Neural crest cell (in vitro differentiated cells): ENCODE measurements at regions not wholly inside any gene's neighbourhood (a gene's known extent, or its start where the extent isn't known, plus 50 kb on each side); places are given as distances from the start of the nearest gene placed in this dataset.
"Not testable (repeated sequence)": the region's sequence is repeated elsewhere in the genome, so short reads cannot be mapped to it uniquely, and the experiment has no call there.

Experiments used
- DNase-seq: peaks from one replicate; pipeline ENCODE4 v3.0.0; 2021; ENCODE audit warnings: low read depth, mixed read lengths, low spot score
- H3K27ac Mint-ChIP-seq: one replicate; pipeline ENCODE4 v1.8.0; 2021; ENCODE audit warnings: mild to moderate bottlenecking, mixed read lengths; ENCODE audit not compliant: unreplicated experiment
- H3K27me3 Mint-ChIP-seq: 2 replicates; pipeline ENCODE4 v1.8.0; 2021; ENCODE audit warnings: low read depth, mild to moderate bottlenecking, mixed read lengths
- H3K36me3 Mint-ChIP-seq: 2 replicates; pipeline ENCODE4 v1.8.0; 2021; ENCODE audit warnings: low read depth, mild to moderate bottlenecking, mixed read lengths
- H3K4me1 Mint-ChIP-seq: 2 replicates; pipeline ENCODE4 v1.8.0; 2021; ENCODE audit warnings: mixed read lengths
- H3K4me3 Mint-ChIP-seq: one replicate; pipeline ENCODE4 v1.8.0; 2021; ENCODE audit warnings: mild to moderate bottlenecking, mixed read lengths
- H3K9me3 Mint-ChIP-seq: 2 replicates; pipeline ENCODE4 v1.8.0; 2021; ENCODE audit warnings: mixed read lengths
- TF ChIP-seq, protein P1 (sequence below): fragments of 200-600 bp; sonication (generic); conservative IDR thresholded peaks from 2 replicates; pipeline ENCODE4 v1.5.0; 2021; ENCODE audit warnings: antibody characterized with exemption, mild to moderate bottlenecking

DNA sequence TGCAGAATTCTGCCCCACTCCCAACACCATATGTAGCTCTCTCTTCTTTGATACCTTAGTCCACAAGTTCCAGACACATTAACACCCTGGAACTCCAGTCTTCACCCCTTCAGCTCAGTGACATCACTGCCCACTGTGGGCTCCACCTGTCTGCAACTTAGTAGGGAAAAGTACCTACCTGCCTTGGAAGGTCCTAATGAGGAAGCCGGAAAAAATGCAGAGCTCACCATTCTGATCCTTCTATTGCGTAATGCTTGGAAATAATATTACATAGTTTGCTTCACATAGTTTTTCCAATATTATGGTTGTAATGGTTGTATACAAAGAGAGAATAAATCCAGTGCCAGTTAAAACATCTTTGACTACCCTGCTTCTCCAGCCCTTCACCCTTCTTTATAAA lies 738.4 kb downstream of the RNF144A start:
- Mint-ChIP-seq H3K27me3 (no peaks in the 10 kb centered on the region), H3K4me1 (peaks cover 5% of the 10 kb centered on the region), H3K36me3 (peaks cover 20% of the 10 kb centered on the region), H3K27ac (no peak overlapping the region), H3K4me3 (no peak overlapping the region), H3K9me3 (peaks cover 27% of the 10 kb centered on the region)
- TF ChIP-seq, protein P1, sequence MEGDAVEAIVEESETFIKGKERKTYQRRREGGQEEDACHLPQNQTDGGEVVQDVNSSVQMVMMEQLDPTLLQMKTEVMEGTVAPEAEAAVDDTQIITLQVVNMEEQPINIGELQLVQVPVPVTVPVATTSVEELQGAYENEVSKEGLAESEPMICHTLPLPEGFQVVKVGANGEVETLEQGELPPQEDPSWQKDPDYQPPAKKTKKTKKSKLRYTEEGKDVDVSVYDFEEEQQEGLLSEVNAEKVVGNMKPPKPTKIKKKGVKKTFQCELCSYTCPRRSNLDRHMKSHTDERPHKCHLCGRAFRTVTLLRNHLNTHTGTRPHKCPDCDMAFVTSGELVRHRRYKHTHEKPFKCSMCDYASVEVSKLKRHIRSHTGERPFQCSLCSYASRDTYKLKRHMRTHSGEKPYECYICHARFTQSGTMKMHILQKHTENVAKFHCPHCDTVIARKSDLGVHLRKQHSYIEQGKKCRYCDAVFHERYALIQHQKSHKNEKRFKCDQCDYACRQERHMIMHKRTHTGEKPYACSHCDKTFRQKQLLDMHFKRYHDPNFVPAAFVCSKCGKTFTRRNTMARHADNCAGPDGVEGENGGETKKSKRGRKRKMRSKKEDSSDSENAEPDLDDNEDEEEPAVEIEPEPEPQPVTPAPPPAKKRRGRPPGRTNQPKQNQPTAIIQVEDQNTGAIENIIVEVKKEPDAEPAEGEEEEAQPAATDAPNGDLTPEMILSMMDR: no peak
- no peak for DNase-seq

DNA sequence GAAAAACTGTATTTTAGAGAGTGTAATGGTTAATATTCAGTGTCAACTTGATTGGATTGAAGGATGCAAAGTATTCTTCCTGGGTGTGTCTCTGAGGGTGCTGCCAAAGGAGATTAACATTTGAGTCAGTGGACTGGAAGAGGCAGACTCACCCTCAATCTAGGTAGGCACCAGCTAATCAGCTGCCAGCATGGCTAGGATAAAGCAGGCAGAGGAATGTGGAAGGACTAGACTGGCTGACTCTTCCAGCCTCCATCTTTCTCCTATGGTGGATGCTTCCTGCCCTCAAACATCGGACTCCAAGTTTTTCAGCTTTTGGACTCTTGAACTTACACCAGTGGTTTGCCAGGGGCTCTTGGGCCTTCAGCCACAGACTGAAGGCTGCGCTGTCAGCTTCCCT lies 740.3 kb downstream of the RNF144A start:
- H3K27ac Mint-ChIP-seq, H3K27me3 Mint-ChIP-seq, DNase-seq, H3K4me1 Mint-ChIP-seq, H3K4me3 Mint-ChIP-seq: not testable (repeated sequence)
- peaks cover 23% of the 10 kb centered on the region for H3K36me3 Mint-ChIP-seq
- peaks cover 31% of the 10 kb centered on the region for H3K9me3 Mint-ChIP-seq

DNA sequence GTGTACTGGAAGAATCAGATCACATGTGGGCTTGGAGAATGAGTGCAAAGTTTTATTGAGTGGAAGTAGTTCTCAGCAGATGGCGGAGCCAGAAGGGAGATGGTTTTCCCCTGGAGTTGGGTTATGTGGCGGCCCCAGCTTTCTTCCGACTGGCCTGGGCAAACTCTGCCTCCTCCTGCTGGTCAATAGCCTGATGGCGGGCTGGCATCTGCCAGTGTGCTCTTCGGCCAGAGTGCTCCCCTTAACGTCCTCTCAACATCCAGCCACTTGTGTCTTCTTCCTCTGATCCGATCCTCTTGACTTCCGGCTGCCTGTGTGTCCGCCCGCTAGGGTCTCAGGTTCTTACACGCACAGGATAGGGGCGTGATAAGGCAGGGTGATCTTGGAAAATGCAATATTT lies 741.3 kb downstream of the RNF144A start:
- H3K27me3 Mint-ChIP-seq: no peaks in the 10 kb centered on the region
- H3K4me3 Mint-ChIP-seq: no peak overlapping the region
- no peak overlapping the region for H3K27ac Mint-ChIP-seq
- DNase-seq: no peak
- peaks cover 5% of the 10 kb centered on the region for H3K4me1 Mint-ChIP-seq
- peaks cover 30% of the 10 kb centered on the region for H3K9me3 Mint-ChIP-seq
- TF ChIP-seq, protein P1: no peak
- H3K36me3 Mint-ChIP-seq: peaks cover 23% of the 10 kb centered on the region

DNA sequence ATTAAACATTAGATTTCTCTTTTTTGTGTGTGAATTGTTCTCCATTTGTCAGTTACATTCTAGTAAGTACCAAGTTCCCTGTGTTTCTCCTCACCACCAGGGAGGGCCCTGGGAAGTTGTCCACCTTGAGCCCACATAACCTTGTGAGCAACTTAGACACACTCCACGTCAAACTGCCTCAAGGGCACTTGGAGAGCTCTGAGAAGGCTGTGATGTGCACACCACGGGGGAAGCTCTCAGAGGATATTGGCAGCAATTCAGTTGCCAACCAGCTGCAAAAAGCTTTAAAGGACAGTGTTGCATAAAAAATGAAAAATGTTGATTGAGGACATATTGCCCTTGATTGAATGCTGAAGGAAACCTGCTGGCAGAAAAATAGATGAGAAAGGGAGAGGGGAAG lies 743.6 kb downstream of the RNF144A start:
- DNase-seq: no peak
- H3K4me1 Mint-ChIP-seq: peaks cover 5% of the 10 kb centered on the region
- no peak overlapping the region for H3K4me3 Mint-ChIP-seq
- TF ChIP-seq, protein P1: no peak
- H3K9me3 Mint-ChIP-seq: peaks cover 17% of the 10 kb centered on the region
- H3K36me3 Mint-ChIP-seq: peaks cover 6% of the 10 kb centered on the region
- H3K27me3 Mint-ChIP-seq: no peaks in the 10 kb centered on the region
- H3K27ac Mint-ChIP-seq: no peak overlapping the region

DNA sequence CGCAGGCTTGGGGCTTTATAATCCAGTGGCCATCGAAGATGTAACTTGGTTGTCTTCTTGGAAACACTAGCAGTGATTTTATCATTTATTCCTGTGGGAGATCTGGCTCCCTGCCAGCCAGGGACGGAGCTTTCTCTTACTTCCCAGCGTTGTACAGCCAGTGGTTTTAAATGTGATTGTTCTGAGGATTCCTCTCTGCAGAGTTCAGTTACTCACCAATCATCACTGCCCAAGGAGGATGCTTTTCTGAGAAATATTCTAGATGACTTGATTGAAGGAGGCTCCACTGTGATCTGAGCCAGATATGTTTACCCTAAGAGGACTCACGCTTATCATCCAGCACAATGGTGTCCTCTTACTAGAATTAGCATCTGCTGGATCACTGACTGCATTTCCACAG lies 744.3 kb downstream of the RNF144A start:
- no peak overlapping the region for H3K27ac Mint-ChIP-seq
- no peaks in the 10 kb centered on the region for H3K27me3 Mint-ChIP-seq
- DNase-seq: no peak
- H3K36me3 Mint-ChIP-seq: peaks cover 6% of the 10 kb centered on the region
- TF ChIP-seq, protein P1: no peak
- peaks cover 9% of the 10 kb centered on the region for H3K4me1 Mint-ChIP-seq
- H3K9me3 Mint-ChIP-seq: peaks cover 17% of the 10 kb centered on the region
- no peak overlapping the region for H3K4me3 Mint-ChIP-seq

DNA sequence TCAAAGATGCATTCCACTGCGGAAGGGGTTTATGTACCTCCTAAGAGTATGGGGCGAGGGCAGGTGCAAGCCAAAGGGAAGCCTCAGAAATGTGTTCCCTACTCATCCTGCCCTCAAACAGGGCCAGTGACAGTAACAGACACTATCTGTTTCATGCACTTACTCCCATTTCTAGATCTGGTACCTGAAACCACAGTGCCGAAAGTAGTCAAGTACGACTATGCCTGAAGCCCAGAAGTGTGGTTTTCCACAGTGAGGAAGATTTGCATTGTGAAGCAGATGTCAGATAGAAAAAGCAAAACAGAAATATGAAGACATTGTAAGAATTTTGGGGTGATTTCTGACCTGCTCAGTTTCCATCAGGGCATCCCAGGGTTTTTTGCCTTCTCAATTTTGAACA lies 748.7 kb downstream of the RNF144A start:
- TF ChIP-seq, protein P1: no peak
- no peak overlapping the region for H3K4me3 Mint-ChIP-seq
- H3K4me1 Mint-ChIP-seq: peaks cover 11% of the 10 kb centered on the region
- H3K36me3 Mint-ChIP-seq: peaks cover 4% of the 10 kb centered on the region
- peaks cover 5% of the 10 kb centered on the region for H3K9me3 Mint-ChIP-seq
- H3K27ac Mint-ChIP-seq: no peak overlapping the region
- no peak for DNase-seq
- H3K27me3 Mint-ChIP-seq: no peaks in the 10 kb centered on the region
